ENCODE measurements at regions not wholly inside any gene's neighbourhood (a gene's known extent, or its start where the extent isn't known, plus 50 kb on each side); places are given as distances from the start of the nearest gene placed in this dataset.

- intact Hi-C loops (cut with DNase I) = no loop called here
- no peak overlapping the region for H3K27ac ChIP-seq (ENCODE audit: low read length)
- WGBS = 91% methylated on average over 3 of the region's 3 CpGs
- H3K4me1 ChIP-seq (ENCODE audit: control insufficient read depth, insufficient read depth, low read length) = no peaks in the 10 kb centered on the region
- no peaks in the 10 kb centered on the region for H3K27me3 ChIP-seq (ENCODE audit: control insufficient read depth, insufficient read depth)
- H3K9me3 ChIP-seq (ENCODE audit: control insufficient read depth, low read length) = no peaks in the 10 kb centered on the region
- no peak for ATAC-seq
- no peak overlapping the region for H3K4me3 ChIP-seq (ENCODE audit: low read length)
- DNase-seq = no peak
Measured at GRCh38 chr9:87443461-87443860, 54.2 kb upstream of the DAPK1 start.

DNA sequence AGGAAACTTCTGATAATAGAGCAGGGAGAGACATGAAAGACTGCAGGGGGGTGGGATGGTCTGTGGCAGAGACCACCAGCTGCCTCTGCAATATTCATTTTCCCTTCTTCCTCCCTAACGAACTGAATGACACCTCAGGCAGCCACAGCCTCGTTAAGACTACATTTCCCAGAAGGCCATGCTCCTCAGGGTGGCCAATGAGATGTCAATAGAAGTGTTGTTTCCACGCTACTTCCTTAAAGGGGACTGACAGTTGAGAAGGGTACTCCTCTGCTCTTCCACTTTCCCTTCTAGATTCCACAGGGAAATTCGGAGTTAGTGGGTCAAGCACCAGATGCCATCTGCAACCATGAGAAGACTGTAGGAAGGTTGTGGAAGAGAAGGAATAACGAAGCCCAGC, 52.0 kb upstream of the DAPK1 start:
- WGBS = 26% methylated on average over 5 of the region's 5 CpGs
- Histone ChIP-seq H3K4me1 (ENCODE audit: control insufficient read depth, insufficient read depth, low read length) (no peaks in the 10 kb centered on the region), H3K9me3 (ENCODE audit: control insufficient read depth, low read length) (no peaks in the 10 kb centered on the region), H3K27me3 (ENCODE audit: control insufficient read depth, insufficient read depth) (no peaks in the 10 kb centered on the region), H3K27ac (ENCODE audit: low read length) (no peak overlapping the region), H3K4me3 (ENCODE audit: low read length) (no peak overlapping the region)
- DNase-seq (peak; percentile 28 to 52 (median 45)), ATAC-seq (peak; percentile 86 to 94)
- intact Hi-C loops (cut with DNase I) = no loop called here

- intact Hi-C loops (cut with DNase I) = no loop called here
- Histone ChIP-seq H3K27me3 (ENCODE audit: control insufficient read depth, insufficient read depth) (no peaks in the 10 kb centered on the region), H3K9me3 (ENCODE audit: control insufficient read depth, low read length) (no peaks in the 10 kb centered on the region), H3K27ac (ENCODE audit: low read length) (no peak overlapping the region), H3K4me3 (ENCODE audit: low read length) (no peak overlapping the region), H3K4me1 (ENCODE audit: control insufficient read depth, insufficient read depth, low read length) (no peaks in the 10 kb centered on the region)
- DNase-seq (no peak), ATAC-seq (no peak)
- WGBS = 89% methylated on average over 4 of the region's 4 CpGs
Measured at GRCh38 chr9:87446527-87446926, 51.1 kb upstream of the DAPK1 start.

DNA sequence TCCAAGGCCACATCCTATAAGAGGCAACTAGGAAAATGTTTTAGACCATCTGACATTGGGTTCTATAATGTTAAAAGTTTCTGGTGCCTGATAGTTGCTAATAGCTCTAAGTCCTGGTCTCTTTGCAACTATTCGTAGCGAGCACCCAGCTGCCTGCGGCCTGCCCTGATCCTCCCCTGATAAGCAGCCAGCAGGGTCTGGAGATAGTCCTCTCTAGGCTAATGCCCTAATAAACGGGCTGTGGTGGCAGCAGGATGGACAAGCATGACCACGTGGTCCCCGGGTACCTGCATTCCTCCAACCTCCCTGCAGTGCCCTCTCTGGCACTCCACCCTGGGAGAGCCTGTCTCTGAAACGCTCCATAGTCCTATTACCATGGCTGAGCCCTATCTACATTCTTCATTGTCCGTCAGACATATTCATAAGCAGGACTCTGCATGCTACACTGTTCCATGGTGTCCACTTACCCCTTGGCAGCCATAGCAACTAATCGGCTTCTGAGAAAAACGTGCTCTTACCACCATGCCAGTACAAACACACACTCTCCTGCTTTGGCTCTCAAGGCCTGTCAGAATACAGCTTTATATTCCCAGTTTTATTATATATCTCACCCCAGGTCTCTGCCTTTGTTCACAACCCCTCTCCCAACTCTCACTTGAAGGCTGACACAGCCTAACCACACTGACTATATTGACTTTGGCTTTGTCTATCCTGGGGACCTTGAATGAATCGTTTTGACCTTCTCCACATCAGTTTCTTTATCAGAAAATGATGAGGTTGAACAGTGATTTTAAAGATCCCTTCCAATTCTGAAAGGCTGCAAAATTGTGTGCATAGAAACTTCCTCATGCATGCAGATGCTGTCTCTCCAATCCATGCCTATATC, 49.9 kb upstream of the DAPK1 start:
- H3K27me3 ChIP-seq (ENCODE audit: control insufficient read depth, insufficient read depth) = no peaks in the 10 kb centered on the region
- H3K4me1 ChIP-seq (ENCODE audit: control insufficient read depth, insufficient read depth, low read length) = no peaks in the 10 kb centered on the region
- intact Hi-C loops (cut with DNase I) = no loop called here
- no peak for DNase-seq
- no peak overlapping the region for H3K27ac ChIP-seq (ENCODE audit: low read length)
- H3K4me3 ChIP-seq (ENCODE audit: low read length) = no peak overlapping the region
- WGBS = 66% methylated on average over 11 of the region's 11 CpGs
- no peaks in the 10 kb centered on the region for H3K9me3 ChIP-seq (ENCODE audit: control insufficient read depth, low read length)
- no peak for ATAC-seq

All from right cardiac atrium (tissue), 5 donors.